Cerebellar cortex (tissue), 1 donor: ENCODE measurements at regions not wholly inside any gene's neighbourhood (a gene's known extent, or its start where the extent isn't known, plus 50 kb on each side); places are given as distances from the start of the nearest gene placed in this dataset.
"Not testable (repeated sequence)": the region's sequence is repeated elsewhere in the genome, so short reads cannot be mapped to it uniquely, and the experiment has no call there.

Source experiments
- DNase-seq: peaks from one replicate; pipeline ENCODE4 v3.0.0-alpha.2; 2015; ENCODE audit warnings: low spot score

DNA sequence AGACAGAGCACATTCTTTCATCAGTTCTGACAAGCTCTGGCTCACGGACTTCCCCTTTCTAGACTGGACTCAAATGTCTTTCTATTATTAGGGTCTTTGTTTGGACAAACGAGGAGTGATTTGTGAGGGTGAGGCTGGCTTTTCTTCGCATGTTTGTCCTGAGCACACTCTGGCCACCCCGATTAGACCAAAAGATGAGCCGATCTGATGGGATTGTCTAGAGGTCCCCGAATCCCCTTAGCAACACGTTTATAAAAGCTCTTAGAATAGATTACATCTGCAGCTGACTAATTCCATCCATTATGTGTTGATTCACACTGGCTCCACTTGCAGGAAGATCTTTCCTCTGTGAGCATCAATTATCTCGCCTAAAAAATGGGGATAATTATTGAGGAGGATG, 675.4 kb upstream of the AUTS2 start:
- no peak for DNase-seq

DNA sequence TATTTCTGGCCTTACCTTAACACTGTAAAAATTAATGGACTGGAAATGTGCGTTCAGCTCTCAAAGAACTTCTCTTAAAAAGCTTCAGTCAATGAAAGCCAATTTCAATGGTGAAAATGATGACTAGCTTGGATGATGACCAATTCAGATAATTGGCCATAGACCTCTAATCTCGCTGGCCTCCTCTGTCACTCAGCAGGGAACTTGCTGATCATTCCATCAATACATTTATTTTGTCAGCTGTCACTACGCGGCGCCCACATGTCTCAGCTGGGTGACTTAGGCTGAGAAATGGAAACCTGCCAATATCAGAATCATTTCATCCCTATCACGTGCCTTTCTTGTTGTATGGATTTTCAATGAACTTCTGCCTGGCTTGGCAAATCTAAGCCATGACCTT, 673.0 kb upstream of the AUTS2 start:
- DNase-seq, result no peak

DNA sequence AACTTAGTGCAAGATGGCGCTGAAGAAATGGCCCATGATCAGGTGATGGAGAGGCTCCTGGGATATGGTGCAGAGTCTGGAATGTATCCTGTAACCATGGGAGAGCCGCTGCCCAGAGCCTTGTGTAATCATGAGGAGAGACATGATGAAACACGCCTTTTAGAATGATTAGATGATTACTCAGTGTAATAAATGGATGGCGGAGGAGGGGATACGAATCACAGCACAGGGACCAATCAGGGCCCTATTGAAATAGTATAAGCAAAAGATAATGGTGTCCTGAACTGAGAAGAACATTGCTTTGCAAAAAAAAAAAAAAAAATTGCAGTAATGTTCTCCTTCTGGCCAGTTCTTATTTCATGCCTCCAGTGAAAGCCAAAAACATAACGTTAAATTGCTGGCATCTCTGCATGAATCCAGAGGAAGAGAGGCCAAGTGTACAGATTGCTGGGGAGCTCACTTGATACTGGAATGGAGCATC, 668.5 kb upstream of the AUTS2 start:
- DNase-seq, result peak; percentile 87

DNA sequence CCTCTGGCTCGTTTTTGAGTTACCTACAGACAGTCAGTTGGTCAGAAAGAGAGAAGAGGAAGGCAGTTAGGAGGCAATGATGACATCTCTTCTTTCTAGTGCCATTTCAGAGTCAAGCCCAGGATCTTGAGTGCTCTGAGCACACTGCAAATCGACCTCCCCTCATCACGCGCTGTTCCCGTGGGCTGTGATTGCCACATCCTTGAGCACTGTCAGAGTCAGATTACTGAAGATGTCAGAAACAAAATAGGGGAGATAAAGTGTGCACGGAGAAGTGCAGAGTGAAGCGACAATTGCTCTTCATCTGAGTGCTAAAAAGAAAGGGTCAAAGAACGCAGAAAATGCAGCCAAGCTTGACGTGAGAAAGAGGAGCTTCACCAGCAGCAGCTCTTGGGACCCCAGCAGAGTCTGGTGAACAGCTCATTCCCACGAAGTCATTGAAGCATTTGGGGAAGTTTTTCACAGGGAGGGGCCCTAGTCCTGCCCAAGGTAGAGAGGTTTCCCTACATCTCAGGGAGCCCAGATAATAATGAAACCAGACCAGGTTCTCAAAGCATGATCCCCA, 661.7 kb upstream of the AUTS2 start:
- no peak for DNase-seq

DNA sequence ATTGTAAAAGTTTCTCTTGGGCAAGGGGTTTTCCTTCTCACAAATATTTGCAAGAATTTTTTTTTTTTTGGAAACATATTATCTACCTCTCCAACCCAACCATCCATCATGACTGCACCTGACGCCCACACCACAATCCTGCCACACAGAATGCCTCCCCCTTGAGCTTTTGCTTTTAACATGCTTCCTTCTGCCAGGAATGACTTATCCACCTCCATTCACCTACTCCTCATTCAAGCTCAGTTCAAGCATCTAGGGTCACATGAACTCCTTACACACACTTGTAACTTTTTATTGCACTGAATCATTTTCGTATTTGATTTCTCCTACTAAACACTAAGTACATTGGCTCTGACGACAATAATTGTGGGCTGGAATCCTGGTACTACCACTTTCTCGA, 660.1 kb upstream of the AUTS2 start:
- DNase-seq, result no peak

DNA sequence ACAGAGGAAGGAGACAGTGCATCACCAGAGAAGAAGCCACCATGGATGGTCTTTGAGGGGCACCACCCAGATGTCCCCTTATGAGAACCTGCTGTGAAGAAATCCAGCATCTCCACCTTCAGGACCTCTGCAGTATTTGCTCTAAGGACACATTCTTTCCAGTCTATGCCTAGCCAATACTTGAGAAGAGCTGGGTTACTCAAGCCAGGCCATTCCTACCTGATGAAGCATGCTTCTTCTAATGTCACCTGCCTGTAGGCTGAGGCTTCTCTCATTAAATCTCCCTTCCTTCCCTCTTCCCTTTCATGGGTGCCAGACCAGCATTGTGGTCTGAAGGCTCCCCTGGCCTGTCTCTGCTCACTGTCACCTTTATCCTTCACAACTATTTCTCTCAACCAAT, 654.5 kb upstream of the AUTS2 start:
- DNase-seq, result no peak

DNA sequence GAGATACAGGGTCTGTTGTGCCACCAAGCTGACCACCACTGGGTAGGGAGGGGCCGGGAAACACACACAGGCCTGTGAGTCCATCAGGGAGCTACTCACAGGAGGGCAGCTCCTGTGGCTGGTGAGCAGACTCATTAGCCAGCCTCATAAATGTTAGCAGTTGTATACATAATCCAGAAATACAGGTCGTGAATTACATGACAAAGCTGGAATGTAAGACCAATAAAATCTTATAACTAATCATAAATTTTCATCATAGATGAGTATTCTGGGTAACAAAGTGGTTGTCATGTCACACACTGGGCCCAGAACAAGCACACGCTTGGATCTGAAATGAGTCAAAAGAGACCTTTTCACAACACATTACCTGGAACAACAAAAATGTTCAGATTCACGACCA, 642.6 kb upstream of the AUTS2 start:
- DNase-seq, result no peak

DNA sequence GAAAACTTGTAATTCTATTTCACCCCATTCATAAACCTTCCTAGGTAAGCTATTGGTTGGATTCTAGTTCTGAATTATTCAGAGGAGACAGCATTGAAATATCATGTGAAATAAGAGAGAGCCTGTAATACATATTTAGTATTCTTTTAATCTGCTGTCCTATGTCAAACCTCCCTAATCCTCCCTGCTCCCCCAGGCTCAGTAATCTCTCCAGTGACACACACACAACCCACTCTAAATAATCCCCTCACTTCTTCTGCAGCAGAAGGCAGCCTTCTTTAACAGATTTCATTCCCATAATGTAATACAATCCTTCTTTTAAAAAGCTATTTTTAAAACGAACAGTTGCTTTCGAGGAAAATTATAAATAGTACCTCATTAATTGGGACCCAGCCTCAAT, 639.7 kb upstream of the AUTS2 start:
- DNase-seq, result no peak

DNA sequence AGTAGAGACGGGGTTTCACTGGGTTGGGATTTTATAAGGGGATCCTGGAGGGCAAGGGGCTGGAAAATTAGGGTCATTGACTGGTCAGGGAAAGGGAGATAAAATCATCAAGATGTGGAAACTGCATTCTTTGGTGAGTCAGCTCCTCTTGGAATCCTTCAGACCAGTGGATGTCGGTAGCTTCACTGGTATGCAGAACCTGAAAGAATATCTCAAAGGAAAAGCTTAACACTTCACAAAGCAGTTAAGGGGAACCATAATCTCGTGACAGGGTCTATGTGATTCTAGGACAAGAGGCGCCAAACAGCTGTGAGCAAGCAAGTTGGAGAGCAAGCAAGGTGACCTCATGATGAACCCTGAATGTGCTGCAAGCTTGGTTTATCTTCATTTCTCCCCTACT, 634.7 kb upstream of the AUTS2 start:
- no peak for DNase-seq

DNA sequence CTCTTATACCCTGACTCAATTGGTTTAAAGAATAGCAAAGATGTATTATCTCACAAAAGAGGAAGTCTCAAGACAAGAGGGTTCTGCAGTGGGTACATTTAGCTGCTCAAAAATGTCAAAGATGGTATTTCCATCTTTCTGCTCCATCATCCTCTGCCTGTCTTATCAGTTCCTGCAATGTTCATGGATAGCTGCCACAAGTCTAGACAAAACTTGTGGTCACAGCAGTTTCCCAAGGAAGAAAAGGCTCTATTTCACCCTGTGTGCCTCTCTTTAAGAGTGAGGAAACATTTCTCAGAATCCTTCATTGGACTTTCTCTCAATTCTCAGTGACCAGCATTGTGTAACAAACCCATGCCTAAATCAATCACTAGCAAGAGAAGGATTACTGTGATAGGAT, 634.2 kb upstream of the AUTS2 start:
- DNase-seq, result no peak

DNA sequence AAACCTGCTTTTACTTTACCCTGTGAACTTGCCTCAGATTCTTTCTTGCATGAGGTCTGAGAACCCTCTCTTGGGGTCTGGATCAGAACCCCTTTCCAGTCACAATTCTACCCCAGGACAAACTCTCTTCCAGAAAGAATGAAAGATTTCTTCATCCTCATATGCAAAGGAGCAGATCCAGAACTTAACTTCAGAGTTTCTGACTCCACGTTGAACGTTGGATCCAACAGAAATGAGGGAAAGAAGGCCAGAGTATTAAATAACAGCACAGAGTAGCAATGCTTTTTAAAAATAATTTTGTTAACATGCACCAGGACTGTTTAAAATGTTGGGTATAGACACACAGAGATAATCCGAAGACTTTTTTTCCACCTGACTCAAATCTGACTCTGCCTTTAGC, 632.9 kb upstream of the AUTS2 start:
- no peak for DNase-seq

DNA sequence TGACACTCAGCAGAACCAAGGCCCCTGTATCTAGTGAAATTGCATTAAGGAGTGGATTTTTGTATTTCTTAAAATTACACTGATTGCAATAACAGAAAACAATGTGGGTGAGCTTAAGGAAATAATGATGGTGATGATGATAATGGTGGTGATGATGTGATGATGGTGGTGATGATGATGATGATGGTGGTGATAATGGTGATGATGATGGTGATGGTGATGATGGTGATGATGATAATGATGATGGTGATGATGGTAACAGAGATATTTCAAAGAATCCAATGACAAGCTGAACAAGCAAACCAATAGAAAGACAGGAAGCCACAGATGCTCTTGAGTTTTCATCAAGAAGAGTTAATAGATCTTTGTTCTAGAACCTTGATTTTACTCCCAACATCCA, 630.7 kb upstream of the AUTS2 start:
- no peak for DNase-seq

DNA sequence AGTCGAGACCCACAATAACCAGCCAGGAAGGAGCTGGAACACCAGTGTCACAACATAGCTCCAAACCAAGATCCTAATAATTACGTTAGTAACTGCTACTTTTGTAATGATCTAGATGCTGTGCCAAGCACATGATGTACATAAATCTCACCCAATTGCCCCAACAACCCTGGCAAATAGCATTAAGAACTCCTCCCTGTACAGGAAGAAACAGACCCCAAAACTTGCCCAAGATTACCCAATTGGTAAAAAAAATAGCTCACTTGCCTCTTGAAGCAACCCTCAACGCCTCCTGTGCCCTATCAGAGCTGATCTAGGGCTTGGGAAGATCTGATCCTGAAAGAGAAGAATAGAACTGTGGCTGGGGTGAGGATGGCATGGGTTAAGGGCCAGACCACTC, 628.7 kb upstream of the AUTS2 start:
- no peak for DNase-seq

DNA sequence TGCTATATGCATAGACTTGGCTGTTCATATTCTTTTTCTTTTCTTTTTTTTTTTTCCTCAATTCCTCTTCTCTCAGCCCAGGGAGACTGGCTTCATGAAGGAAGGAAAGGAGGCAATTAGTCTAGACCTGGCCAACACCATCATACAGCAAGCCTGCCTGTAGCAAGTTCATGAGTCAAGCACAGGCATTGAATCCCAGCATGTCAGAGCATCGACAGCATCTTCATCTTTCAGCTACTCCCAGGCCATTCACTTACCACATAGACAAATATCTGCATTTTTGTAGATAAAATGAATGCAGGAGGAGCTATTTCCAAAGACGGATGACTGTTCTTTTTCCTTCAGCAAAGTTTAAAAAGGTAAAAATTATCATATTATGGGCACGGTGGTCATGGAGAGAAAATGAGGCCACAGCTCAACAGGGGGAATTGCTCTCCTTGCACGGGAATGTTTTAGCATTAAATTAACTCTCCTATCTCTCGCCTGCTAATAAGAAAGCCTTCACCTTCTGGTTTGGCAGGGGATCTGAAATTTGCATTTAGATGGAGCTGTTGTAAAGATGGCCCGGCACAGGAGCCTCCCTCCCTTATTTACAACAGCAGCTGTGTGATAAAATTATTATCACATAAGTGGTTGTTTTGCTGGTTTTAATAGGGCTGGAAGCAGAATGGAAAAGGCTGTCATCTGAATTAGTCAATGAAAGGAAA, 626.5 kb upstream of the AUTS2 start:
- no peak for DNase-seq

DNA sequence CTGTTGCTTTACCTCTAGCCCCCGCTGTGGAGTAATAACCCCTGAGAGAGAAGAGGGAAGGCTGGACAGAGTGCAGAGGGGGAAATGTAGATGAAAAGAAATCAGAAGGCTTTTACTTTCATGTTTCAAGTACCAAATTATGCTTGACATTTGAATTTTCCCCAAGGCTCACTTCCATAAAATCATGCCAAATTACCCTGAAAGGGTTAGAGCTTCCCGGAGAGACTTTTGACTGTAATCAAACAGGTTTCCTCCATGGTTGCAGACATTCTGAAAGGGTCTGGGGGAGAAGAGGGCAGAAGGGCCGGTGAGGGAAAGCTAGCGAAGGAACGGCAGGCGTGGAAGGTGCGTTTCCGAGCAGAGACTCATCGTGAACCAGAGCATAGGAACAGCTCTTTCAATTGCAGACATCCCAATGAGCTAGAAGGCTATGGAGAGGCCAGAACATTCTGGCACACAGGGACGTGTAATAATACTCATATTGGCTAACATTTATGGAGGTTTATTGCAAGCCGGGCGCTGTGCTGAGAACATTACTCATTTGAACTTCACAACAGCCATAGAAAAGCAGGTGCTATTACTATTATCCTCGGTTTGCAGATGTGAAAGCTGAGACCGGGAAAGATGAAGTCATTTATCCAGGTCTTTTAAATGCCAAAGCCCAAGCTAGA, 620.8 kb upstream of the AUTS2 start:
- no peak for DNase-seq

DNA sequence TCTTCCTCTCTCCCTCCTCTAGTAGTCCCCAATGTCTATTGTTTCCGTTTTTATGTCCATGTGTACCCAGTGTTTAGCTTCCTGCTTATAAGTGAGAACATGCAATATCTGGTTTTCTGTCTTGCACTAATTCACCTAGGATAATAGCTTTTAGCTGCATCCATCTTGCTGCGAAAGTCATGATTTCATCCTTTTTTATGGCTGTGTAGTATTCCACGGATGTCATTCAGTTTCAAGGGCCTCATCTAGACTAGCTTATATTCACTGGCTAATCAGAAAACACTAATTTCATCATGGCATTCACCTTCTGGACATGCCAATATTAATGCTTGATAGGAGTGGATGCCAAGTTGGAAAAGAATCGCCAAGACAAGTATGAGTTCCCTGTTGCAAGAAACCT, 619.6 kb upstream of the AUTS2 start:
- DNase-seq, result no peak

DNA sequence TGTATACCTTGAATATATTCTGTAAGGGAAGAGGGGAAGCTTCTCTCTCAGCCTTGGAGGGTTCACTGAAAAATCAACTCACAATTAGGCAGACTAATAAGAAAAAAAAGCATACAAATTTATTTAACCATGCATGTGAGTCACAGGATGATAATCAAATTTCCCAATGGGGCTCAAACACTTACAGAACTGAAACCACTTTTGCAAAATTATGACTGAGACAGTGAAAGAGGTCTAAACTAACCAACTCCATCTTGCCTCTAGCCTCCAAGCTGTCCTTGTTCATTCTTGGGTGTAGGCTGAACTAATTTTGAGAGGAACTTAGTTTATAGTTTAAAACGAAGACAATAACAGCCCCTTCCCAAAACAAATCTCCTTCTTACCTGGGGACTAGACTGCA, 618.3 kb upstream of the AUTS2 start:
- DNase-seq, result no peak

DNA sequence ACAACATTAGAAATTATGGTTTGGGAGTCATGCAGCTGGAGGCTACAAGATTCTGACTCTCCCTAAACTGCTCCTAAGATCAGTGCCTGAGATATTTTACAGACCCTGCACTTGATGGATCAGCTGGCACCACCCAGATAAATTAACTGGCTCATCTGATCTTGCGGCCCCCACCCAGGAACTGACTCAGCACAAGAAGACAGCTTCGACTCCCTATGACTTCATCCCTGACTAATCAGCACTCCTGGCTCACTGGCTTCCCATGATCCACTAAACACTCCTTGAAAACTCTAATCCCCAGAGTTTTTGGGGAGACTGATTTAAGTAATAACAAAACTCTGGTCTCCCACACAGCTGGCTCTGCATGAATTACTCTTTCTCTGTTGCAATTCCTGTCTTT, 617.8 kb upstream of the AUTS2 start:
- DNase-seq, result not testable (repeated sequence)

DNA sequence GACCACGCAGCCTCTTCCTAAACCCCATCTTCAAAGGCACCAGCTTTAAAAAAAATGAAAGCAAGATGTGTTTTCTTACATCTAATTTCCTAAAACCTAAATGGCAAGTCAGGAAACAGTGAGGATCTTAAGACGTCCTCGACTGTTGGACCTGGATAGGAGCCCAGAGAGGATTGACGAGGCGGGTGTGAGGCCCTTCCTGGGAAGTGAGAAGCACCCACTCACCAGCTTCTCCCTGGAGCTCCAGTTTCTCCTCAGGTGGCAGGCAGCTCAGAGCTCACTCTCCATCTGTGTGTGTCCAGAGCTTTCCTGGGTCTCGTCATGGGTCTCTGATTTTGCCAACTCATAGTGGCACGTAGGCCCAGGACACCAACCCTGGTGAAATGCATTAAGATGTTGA, 614.0 kb upstream of the AUTS2 start:
- no peak for DNase-seq

DNA sequence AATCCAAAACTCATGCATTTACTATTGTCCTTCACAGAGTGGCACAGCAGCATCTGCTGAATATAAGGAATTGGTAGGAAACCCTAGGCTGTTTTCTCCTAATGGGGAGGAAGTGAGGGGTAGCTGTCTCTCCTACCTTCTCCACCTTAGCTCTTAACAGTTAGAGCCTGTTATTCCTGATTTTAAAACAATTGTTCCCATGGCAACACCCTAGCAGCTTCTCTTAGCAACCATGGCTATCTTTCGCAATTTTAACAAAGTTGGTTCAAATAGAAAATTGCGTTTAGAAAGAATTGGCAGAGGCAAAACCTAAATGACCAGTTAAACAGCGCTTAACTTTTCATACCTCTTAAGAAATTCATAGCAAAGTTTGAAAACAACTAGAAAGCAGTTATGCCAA, 603.4 kb upstream of the AUTS2 start:
- no peak for DNase-seq

DNA sequence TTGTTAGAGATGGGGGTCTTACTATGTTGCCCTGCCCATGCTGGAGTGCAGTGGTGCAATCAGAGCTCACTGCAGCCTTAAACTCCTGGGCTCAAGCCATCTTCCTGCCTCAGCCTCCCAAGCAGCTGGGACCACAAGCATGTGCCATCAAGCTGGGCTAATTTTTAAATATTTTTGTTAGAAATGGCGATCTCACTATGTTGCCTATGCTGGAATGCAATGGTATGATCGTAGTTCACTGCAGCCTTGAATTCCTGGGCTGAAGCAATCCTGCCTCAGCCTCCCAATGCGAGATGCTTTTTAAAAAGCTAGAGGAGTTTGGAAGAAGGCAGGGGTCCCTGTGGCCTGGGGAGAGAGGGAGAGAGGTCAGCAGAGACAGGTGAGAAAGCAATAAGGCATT, 600.1 kb upstream of the AUTS2 start:
- DNase-seq, result no peak

DNA sequence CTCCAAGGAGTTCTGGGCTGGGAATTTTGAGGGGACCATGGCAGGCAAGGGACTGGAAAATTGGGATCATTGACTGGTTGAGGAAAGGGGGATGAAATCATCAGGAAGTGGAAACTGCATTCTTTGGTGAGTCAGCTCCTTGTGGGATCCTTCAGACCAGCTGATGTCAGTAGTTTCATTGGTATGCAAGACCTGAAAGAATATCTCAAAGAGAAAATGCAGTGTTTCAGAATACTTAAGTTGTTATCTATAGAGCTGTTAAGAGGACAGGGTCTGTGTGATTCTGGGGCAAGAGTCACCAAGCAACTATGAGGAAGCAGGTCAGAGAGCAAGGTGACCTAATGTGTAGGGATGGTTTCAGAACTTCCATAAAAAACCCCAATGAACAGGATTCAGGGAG, 595.9 kb upstream of the AUTS2 start:
- DNase-seq, result no peak

DNA sequence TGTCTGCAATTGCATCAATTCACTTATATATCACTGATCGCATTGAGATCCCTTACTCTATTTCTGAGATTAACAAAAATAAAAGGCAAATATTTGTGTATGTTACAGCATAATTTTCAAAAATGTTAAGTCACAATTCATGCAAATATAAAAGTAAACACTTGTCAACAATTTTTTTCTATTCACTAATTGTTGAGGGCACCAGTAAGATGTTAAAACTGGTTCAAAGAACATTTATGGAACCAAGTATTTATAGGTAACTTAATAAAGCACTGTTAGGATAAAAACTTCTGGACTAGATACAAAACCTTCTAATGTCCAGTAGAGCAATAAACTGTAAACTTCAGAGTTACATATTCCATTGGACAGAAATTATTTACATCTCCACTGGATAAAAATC, 586.1 kb upstream of the AUTS2 start:
- no peak for DNase-seq

DNA sequence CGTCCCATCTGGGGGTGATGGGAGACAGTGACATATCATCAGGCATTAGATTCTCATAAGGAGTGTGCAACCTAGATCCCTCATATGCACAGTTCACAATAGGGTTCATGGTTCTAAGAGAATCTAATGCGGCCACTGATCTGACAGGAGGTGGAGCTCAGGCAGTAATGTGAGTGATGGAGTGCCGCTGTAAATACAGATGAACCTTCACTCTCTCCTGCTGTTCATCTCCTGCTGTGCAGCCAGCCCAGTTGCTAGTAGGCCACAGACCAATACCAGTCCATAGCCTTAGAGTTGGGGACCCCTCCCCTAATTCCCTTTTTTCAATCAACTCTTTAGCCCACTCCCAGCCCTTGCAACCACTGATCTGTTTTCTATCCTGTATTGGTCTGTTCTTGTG, 581.1 kb upstream of the AUTS2 start:
- DNase-seq, result no peak
